GM23338 (cell line): ENCODE measurements at regions not wholly inside any gene's neighbourhood (a gene's known extent, or its start where the extent isn't known, plus 50 kb on each side); places are given as distances from the start of the nearest gene placed in this dataset.
A peak's percentile ranks its signal among the peaks of the same experiment; 100 is the strongest.

Experiments
- ZNF114 ChIP-seq: fragments of 250-450 bp; sonication (Bioruptor Pico); IDR thresholded peaks from 2 replicates; pipeline ENCODE4 v1.5.0; 2020; ENCODE audit warnings: mild to moderate bottlenecking, moderate library complexity
- TF ChIP-seq, protein P1 (sequence below), 2 experiments: fragments of 200-600 bp in 1 of 2; sonication (generic) in 1 of 2; conservative IDR thresholded peaks; 2 replicates each; pipeline versions ENCODE4 v1.5.1 to v1.6.1; 2016 to 2017; ENCODE audit warnings: antibody characterized with exemption in 2 of 2, low read depth in 2 of 2, mild to moderate bottlenecking in 2 of 2, moderate library complexity in 1 of 2

DNA sequence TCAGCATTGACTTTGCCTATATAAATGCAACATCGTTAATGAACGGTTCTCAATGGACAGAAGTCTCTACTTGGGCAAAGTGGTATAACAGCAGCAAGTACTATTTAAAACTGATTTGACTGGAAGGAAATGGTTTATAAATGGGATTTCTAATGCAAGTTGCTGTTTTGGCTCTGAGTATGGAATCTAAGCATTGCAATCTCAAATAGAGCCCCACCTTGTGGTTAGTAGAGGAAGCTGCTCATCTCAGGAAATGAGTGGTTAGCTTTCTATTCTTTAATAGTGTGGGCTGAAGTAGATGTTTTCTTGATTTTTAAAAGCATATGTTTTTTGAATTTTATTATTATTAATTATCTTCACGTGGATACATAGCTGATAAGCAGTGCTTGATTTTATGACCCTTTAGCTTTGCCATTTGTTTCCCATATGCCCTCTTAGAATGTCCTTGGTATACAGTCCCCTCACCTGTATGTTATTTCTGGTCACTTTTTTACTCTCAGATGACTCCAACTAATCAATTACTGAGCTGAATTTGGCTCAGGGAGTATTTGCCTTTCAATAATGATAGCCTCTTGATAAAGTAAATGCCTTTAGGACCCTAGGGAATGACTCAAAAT lies 67.1 kb downstream of the OXSM start:
- TF ChIP-seq, protein P1, sequence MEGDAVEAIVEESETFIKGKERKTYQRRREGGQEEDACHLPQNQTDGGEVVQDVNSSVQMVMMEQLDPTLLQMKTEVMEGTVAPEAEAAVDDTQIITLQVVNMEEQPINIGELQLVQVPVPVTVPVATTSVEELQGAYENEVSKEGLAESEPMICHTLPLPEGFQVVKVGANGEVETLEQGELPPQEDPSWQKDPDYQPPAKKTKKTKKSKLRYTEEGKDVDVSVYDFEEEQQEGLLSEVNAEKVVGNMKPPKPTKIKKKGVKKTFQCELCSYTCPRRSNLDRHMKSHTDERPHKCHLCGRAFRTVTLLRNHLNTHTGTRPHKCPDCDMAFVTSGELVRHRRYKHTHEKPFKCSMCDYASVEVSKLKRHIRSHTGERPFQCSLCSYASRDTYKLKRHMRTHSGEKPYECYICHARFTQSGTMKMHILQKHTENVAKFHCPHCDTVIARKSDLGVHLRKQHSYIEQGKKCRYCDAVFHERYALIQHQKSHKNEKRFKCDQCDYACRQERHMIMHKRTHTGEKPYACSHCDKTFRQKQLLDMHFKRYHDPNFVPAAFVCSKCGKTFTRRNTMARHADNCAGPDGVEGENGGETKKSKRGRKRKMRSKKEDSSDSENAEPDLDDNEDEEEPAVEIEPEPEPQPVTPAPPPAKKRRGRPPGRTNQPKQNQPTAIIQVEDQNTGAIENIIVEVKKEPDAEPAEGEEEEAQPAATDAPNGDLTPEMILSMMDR (conservative IDR thresholded peaks at IDR 0.05; ENCODE audit: low read depth in 2 of 2) = peak; percentile 68 to 90
- no peak for TF ChIP-seq ZNF114
